ENCODE measurements at regions not wholly inside any gene's neighbourhood (a gene's known extent, or its start where the extent isn't known, plus 50 kb on each side); places are given as distances from the start of the nearest gene placed in this dataset.
"Not testable (repeated sequence)": the region's sequence is repeated elsewhere in the genome, so short reads cannot be mapped to it uniquely, and the experiment has no call there.

DNA sequence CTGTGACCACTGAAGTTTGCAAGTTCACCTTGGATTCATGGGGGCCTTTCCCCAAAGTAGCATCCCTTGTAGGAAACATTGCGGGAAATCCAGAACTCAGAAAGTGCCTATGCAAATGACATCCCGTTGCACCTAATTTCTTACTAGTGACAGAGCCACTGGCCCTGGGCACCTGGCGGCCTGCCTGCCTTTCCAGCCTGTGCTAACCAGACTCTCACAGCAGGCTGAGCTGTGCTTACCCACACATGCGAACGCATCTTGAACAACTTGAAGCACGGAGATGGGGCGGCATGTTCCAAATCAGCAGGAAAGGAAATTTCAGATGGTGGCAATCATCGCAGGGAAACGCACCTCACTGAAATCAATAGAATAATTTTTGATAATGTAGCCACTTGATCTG is 405.8 kb downstream of the TMEM182 start:
- no peak for DNase-seq (ENCODE audit: low spot score)

DNA sequence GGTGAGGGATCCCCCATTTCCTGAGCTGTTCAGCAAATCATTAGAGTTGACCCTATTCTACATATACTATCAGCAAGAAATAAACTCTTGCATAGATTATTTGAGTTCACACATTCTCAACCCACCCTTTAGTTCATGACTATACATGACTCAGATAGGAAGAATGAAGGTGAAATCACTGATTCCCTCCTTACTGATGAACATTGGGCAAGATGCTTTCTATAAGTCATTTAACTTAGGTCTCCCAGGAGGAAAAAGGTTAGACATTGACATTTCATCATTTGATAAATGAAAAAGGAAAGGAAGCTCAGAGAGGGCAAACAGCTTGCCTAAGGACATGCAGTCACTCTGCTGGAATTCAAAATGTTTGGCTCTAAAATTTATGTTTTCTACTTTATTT is 408.0 kb downstream of the TMEM182 start:
- no peak for DNase-seq (ENCODE audit: low spot score)

DNA sequence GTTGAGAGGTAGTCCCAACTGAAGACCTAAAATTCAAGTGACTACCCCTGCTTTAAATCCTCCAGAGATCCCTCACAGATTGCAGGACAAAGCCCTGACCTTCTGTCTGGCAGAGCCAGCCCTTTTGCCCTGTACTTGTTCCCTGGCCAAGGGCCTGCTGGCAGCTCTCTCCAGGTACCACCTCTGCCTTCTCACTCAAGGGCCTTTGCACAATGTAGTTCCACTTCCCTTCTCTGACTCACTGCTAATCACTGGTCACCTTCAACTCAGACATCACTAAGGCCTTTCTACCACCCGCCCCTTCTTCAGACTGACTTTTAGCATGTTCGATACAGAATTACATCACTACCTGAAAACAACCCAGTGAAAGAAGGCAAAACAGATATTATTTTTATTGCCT is 411.0 kb downstream of the TMEM182 start:
- no peak for DNase-seq (ENCODE audit: low spot score)

DNA sequence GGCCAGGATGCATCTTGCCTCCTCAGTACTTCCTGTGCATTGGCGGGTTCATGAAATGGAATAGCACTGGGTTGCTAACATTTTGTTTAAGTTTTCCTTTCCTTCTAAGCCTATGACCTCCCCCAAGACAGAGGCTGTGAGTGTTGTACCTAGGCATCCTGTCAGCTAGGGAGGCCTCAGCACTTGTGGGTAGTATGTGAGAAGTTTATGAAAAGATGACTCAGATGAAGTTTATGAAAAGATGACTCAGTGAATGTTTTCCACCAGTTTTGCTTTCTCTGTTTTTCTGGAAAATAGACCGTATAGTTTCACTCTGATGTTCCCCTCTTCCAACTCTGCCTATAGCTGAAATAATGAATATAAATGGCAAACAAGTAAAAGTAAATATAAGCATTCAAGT is 412.9 kb downstream of the TMEM182 start:
- DNase-seq (ENCODE audit: low spot score): no peak

DNA sequence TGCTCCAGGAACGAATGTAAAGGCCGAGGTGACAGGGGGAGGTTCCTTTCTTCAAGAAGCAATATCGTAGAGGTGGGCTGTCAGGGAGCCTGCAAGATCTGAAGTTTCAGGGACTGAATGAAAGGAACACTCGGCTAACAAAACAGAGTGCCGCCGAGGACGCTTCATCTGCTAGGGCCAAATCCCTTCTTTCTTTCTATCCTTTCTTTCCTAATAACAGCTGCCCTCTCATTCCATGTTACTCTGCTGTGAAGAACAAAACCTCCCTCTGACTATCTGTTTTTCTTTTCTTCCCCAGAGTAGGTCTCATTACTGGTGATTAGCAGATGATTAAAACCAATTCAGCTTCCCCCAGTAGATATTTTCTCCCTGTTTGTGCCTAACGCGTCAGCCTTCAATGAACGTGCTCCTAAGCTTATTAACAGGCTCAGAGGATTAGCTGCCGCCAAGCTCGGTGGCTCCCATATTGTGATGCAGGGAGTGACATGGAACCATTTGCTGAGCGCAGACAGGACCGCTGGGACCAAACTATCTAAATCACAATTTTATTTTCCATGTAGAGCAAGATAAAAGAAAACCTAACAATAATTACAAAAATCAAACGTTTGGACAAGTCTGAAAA is 414.6 kb downstream of the TMEM182 start:
- DNase-seq (ENCODE audit: low spot score): no peak

DNA sequence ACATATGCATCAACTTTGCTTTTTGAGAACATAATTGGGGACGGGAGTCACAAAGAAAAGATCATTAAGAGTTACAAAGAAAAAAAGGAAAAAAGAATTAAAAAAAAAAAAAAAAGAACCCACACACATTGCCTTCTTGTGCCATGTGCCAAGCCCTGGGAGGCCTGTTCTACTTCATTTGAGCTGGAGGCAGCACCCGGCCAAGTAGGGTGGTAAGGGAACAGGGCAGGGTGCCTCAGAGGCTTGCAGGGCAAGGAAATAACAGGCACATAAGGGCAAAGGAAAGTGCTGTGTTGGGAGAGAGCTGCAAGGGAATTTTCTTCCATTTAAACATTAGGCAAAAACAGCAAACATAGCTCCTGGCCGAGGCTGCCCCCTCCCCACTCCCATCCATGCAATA is 418.0 kb downstream of the TMEM182 start:
- no peak for DNase-seq (ENCODE audit: low spot score)

DNA sequence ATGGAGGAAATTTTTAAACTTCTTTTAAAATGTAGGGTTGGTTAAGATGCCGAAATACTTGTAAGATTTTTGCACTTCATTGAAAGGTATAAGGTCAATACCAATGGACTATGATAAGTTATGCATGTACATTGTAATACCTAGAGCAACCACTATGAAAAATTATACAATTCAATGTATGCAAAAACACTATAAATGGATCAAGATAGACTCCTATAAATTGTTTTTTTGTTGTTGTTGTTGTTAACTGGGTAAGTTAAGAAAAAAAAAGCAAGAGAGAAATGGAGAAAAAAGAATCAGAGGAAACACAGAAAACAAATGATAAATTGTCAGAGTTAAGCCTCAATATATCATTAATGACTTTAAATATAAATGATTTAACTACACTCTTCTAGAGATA is 421.2 kb downstream of the TMEM182 start:
- DNase-seq (ENCODE audit: low spot score): no peak

DNA sequence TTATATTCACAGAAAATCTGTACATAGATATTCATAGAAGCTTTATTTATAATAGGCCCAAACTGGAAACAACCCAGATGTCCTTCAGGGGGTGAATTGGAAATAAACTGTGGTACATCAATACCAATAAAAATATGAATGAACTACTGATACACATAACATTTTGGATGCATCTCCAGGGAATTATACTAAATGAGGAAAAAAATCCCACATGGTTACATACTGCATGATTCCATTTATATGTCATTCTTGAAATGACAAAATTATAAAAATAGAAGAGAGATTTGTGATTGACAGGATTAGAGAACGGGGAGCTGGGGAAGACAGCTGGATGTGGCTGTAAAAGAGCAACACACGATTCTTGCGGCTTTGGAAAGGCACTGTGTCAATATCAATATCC is 435.0 kb downstream of the TMEM182 start:
- DNase-seq (ENCODE audit: low spot score): no peak

DNA sequence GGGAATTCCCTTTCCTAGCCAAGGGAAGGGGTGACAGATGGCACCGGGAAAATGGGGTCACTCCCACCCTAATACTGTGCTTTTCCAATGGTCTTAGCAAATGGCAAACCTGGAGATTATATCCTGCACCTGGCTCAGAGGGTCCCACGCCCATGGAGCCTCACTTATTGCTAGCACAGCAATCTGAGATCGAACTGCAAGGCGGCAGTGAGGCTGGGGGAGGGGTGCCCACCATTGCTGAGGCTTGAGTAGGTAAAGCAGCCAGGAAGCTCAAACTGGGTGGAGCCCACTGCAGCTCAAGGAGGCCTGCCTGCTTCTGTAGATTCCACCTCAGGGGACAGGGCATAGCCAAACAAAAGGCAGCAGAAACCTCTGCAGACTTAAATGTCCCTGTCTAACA is 438.9 kb downstream of the TMEM182 start:
- DNase-seq (ENCODE audit: low spot score): not testable (repeated sequence)

DNA sequence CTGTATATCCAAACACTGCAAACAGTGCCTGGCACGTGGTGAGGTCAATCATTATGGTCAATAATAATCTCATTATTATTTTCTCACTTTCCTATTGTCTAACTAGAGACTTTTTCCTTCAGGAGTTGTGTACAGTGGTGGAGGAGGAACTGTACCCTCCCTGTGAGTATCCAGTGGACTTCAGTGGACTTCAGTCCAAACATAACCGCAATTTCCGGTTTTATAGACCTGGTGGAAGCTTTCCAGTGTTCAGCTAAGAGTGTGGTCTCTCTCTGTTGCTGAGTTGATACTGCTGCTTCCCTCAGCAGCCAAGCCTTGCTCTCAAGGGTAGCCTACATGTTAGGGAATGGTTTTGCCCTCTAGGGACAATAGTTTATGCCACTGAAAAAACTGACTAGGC is 447.1 kb downstream of the TMEM182 start:
- no peak for DNase-seq (ENCODE audit: low spot score)

DNA sequence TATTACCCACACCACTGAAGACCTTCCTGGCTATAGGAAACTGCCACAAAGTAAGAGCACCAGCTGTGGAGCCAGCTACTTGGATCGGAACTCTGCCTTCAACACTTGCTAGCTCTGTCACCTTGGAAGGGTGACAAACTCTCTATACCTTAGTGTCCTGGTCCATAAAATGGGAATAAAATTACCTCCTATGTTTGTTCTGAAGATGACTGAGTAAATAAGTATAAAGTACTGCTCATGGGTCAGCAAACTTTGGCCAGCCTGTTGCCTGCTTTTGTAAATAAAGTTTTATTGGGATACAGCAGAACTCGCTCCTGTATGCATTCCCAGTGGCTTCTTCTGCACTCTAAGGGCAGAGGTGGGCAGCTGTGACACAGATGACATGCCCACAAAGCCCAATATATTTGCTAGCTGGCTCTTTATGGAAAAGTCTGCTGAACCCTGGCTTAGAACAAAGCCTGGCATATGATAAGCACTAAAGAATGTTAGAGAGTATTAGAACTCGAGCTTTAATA is 451.3 kb downstream of the TMEM182 start:
- no peak for DNase-seq (ENCODE audit: low spot score)

DNA sequence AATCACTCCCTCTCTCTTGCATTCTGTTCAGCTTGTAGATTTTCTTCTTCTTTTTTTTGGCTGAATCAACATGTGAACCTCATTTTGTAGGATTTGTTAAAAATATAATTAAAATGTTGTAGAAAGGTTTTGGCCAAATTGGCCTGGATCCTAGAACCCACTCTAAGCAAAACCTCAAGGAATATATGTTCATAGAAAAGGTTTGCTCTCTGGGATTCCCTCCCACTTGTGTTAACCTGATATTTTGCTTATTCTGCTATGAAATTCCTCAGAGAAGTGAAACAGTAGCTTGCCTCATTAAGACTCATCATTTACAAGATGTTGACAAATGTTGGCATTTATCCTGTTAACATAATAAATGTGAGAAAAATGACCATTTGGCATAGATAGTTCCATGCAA is 456.7 kb downstream of the TMEM182 start:
- no peak for DNase-seq (ENCODE audit: low spot score)

DNA sequence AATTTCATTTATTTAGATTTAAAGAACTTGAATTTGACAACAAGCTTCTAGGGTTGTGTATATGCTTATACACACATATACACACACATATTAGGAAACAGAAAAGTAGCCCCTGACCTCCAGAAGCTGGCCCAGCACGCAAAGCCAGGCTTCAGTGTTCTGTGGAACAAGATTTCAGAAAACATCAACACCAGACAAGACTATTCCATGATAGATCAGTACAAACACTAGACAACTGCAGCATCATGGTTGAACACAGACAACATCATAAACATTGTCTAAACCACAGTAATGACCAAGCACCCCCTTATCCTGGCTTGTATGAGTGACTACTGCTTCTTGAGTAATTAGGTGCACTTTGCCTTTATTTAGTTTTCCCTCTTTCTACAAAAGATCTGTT is 457.6 kb downstream of the TMEM182 start:
- no peak for DNase-seq (ENCODE audit: low spot score)

DNA sequence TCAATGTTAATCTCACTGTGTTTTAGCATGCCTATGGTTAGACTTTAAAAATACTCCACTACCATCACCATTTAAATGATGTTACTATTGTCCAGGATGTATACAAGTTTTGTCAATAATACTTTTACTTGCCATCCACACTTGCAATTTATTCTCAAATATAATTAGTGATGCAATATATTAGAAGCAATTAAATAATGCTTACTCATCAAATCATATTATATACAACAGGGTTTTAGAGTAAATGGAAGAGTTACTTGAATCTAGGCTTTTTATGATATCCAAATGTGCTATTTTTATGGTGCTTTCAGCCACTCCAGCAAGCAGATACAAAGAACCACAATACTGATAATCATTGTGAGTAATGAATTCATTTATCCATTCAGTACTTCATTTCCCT is 461.1 kb downstream of the TMEM182 start:
- no peak for DNase-seq (ENCODE audit: low spot score)

DNA sequence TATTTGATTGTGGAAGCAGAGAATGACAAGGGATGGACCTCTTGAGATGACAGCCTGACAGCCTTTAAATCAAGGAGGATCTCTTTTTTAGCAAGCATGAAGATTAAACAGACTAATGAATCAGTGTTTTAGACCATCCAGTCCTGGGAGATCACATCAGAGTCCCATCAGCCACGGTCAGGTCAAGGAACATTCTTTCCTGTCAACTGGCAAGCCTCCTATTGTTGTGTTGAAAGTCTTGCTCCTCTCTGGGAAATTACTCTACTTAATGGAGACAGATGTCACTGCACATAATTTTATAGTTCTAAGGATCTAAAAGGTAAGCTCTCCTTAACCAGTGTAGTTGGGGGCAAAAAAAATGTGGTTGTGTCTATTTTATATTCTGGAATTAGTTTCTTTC is 469.0 kb downstream of the TMEM182 start:
- DNase-seq (ENCODE audit: low spot score): no peak

DNA sequence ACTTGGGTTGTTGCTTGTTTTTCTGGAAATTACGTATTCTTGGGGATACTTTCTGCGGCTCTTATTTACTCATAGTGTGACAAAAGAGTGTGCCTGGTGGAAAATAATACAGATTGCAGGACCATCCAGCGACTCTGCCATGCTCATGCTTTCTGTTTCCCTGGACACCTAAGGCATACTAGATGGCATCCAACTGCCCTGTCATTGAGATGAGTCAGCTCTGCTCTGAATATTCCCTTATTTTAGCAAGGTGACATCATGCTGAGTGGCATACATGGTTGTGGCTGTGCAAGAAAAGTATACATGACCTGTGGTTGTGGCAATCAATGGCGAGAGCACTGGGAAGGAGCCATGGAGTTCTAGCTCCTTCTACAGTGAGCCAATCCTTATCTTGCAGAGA is 471.0 kb downstream of the TMEM182 start:
- no peak for DNase-seq (ENCODE audit: low spot score)

DNA sequence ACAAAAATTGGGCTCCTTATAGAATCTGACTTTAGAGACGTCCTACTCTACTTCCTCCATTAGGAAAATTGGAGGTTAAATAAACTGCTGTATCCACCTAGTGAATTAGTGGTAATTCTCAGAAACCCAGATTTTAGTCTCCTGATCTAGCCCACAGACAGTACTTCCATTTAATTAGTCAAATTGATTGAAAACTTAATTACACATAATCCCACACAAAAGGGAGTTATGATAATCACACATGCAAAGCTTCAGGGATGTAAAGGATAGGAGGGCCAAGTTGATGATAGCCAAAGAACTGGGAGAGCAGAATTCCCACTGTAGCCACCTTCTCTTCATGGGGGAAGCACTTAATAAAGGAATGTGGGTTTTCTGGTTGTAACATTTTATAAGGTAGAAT is 471.9 kb downstream of the TMEM182 start:
- no peak for DNase-seq (ENCODE audit: low spot score)

DNA sequence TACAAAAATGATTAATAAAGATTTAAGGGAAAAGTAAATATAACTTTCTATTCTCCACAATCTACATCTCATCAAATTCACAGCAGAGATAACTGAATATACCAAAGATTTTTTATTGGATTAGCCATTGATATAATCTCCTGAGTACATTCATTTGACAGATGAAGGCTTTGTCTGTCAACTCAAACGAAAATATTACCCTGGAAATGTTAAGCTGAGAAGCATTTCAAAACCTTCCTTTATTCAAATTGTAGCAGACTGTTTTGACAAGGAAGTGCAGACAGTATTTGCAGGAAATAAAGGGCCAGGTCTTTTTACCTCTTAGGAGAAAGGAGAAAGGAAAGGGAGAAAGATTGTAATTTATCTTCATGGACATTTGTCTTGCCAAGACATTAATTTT is 473.5 kb downstream of the TMEM182 start:
- no peak for DNase-seq (ENCODE audit: low spot score)

DNA sequence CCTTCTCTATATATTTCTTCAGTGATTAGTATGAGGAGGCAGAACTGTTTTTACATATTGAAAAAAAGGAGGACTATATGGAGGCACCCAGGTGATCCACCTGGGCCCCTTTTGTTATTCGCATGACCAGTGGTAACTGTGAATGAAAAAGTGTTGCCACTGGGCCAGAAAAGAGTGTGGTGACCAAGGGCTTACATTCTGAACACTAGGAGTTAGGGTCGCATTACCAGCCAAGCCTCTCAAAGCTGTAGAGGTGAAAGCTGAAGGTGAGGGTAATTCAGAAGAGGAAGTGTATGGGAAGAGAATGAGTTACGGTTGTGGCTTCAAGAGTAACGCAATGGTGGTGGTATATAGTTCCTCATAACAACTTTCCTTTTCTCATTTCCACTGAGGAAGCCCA is 487.6 kb downstream of the TMEM182 start:
- no peak for DNase-seq (ENCODE audit: low spot score)

DNA sequence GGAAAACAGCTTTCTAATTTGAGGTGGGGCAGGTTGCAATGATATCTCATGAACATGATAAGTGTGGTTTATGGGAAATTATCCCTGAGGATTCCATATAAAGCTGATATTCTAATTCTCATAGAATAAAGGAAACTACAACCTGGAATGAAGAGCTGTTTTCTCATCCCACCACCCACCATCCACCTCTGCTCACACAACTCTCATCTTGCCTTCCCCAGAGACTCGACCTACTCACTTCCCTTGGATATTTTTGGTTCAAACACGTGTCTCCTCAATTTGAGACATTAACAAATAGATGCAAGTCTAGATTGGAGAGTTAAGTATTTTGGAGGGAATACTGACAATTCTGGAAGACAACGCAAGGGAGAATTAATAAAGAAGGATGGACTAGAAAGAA is 490.9 kb downstream of the TMEM182 start:
- DNase-seq (ENCODE audit: low spot score): no peak

DNA sequence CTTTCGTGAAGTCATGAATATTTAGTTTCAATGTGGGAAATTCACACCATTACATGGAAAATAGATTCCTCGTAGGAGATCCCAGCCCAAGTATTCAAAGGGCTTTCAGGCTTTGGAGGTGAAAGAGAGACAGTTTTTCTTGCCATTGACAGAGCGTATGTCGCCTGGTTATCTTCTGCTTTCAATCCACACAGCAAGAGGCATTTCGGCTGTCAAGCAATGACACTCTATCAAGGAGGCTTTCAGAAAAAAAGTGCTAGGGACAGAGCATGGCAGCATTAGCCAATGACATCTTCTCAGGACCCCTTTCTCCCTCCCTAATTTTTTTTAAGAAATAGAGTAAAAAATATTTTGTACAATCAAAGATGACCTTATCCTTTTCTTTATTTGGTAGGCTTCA is 492.8 kb downstream of the TMEM182 start:
- DNase-seq (ENCODE audit: low spot score): no peak

DNA sequence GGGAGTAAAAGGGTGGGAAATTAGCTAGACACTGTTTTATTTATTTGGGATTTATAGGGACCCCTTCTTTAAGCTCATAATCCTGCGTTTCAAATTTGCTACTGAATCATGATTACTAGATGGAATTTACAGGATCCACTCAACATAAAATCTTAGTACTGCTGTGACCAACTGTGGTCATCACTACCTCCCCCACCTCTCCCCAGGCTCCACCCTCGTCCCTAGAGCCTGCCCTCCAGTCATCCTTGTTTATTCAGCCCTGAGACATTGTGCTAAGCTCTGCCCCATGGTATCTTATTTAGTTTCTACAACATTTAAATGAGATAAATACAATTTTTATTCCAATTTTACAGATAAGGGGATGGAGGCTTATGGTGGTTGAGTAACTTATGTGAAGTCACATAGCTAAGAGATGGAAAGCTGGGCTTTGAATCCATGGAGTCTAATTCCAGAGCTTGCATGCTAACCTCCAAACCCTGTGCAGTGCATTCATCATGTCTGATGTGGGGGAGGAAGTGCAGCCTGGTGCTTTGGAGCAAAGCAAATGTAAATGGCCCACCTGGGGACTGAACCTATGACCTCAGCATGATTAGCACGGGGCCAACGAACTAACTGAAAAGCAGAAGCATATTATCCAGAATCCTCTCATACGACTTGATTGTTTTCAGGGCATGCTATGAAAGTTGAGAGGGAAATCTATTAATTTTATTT is 502.4 kb downstream of the TMEM182 start:
- no peak for DNase-seq (ENCODE audit: low spot score)

DNA sequence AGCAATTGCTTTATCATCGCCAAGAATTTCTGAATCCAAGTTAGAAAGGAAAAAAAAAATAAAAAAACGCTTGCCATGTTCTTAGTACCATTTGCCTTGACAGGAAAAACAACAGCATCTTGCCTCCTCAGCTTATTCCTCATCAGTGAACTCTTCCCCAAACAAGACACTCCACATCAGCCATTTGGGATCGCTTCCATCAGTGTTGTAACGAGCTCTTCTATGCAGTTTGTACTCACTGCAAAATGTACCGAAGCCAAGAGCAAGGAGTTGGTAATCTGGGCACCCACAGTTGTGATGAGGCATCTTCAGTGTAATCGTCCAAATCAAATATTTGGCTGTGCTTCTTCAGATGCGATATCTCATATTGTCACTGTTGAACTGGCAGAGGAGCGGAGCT is 503.7 kb downstream of the TMEM182 start:
- DNase-seq (ENCODE audit: low spot score): no peak

All from germinal center (tissue), 1 donor.